HL-60 (cell line): ENCODE measurements at regions not wholly inside any gene's neighbourhood (a gene's known extent, or its start where the extent isn't known, plus 50 kb on each side); places are given as distances from the start of the nearest gene placed in this dataset.

Experiments
- DNase-seq, 2 experiments: peaks; one replicate each; pipeline ENCODE4 v3.0.0-alpha.2; 2010 to 2020; ENCODE audit warnings: low read depth in 1 of 2, low spot score in 1 of 2
- H3K27ac ChIP-seq: fragments of 250-450 bp; sonication (Bioruptor Pico); replicated peaks from 2 replicates; pipeline ENCODE4 v1.5.1; 2020; ENCODE audit warnings: mild to moderate bottlenecking, moderate library complexity
- H3K27me3 ChIP-seq: fragments of 250-450 bp; sonication (Bioruptor Pico); 2 replicates; pipeline ENCODE4 v1.5.1; 2021; ENCODE audit warnings: mild to moderate bottlenecking, moderate library complexity; ENCODE audit not compliant: insufficient read depth, poor library complexity, severe bottlenecking
- H3K4me3 ChIP-seq: replicated peaks from 2 replicates; pipeline ENCODE4 v1.5.1; 2011; ENCODE audit warnings: mild to moderate bottlenecking, control low read depth, low read length; ENCODE audit not compliant: insufficient read depth
- CTCF ChIP-seq: IDR thresholded peaks from one replicate; pipeline ENCODE4 v1.5.1; 2011; ENCODE audit warnings: low read length, control low read depth, inconsistent platforms; ENCODE audit not compliant: insufficient read depth
- GABPA ChIP-seq: IDR thresholded peaks from 2 replicates; pipeline ENCODE4 v1.6.1; 2012; ENCODE audit warnings: low read depth
- POLR2AphosphoS5 ChIP-seq: IDR thresholded peaks from 2 replicates; pipeline ENCODE4 v1.6.1; 2012; ENCODE audit warnings: low read depth
- REST ChIP-seq: IDR thresholded peaks from 2 replicates; pipeline ENCODE4 v1.6.1; 2012; ENCODE audit warnings: low read depth; ENCODE audit not compliant: insufficient replicate concordance
- SPI1 ChIP-seq: IDR thresholded peaks from 2 replicates; pipeline ENCODE4 v1.6.1; 2012; ENCODE audit warnings: low read depth, mild to moderate bottlenecking, borderline replicate concordance

- H3K27ac ChIP-seq: no peak overlapping the region
- DNase-seq: no peak
Observed at GRCh38 chr9:86713470-86713869, 233.8 kb downstream of the GAS1 start.

GRCh38 chr9:86708918-86709835 is 238.1 kb downstream of the GAS1 start:
- Histone ChIP-seq H3K27ac (no peak overlapping the region), H3K4me3 (no peak overlapping the region), H3K27me3 (no peaks in the 10 kb centered on the region)
- no peak for DNase-seq
- TF ChIP-seq REST: no peak

More at GRCh38 chr9:86713470-86713869, 233.8 kb downstream of the GAS1 start:
- Histone ChIP-seq H3K4me3 (no peak overlapping the region), H3K27me3 (no peaks in the 10 kb centered on the region)
- no peak for TF ChIP-seq POLR2AphosphoS5
- no peak for TF ChIP-seq CTCF
- no peak for TF ChIP-seq REST
- TF ChIP-seq SPI1: no peak
- no peak for TF ChIP-seq GABPA

- Histone ChIP-seq H3K4me3 (no peak overlapping the region), H3K27ac (no peak overlapping the region), H3K27me3 (no peaks in the 10 kb centered on the region)
- TF ChIP-seq SPI1 (no peak), GABPA (no peak), POLR2AphosphoS5 (no peak), CTCF (no peak), REST (no peak)
- DNase-seq: no peak
Observed at GRCh38 chr9:86707932-86708510, 239.3 kb downstream of the GAS1 start.
